ENCODE measurements at regions not wholly inside any gene's neighbourhood (a gene's known extent, or its start where the extent isn't known, plus 50 kb on each side); places are given as distances from the start of the nearest gene placed in this dataset.
"Not testable (repeated sequence)": the region's sequence is repeated elsewhere in the genome, so short reads cannot be mapped to it uniquely, and the experiment has no call there.

DNA sequence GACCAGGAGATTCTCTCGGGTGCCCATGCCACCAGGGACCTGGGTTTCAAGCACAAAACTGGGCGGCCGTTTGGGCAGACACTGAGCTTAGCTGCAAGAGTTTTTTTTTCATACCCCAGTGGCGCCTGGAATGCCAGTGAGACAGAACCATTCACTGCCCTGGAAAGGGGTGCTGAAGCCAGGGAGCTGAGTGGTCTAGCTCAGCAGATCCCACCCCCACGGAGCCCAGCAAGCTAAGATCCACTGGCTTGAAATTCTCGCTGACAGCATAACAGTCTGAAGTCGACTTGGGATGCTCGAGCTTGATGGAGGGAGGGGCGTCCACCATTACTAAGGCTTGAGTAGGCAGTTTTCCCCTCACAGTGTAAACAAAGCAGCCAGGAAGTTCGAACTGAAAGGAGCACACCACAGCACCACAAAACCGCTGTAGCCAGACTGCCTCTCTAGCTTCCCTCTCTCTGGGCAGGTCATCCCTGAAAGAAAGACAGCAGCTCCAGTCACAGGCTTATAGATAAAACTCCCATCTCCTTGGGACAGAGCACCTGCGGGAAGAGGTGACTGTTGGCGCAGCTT lies 157.7 kb downstream of the GIPC2 start:
- H3K36me3 ChIP-seq (replicated peaks in 1 of 2; ENCODE audit: control extremely low read depth in 1 of 2, control insufficient read depth in 1 of 2, extremely low read depth in 1 of 2, insufficient read depth in 2 of 2, low read length in 1 of 2); H3K4me1 Mint-ChIP-seq; H3K4me1 ChIP-seq (ENCODE audit: control insufficient read depth in 2 of 2, insufficient read depth in 2 of 2, low read length in 2 of 2); H3K4me3 Mint-ChIP-seq; CTCF ChIA-PET; H3K4me3 ChIP-seq (ENCODE audit: control extremely low read depth in 1 of 5, extremely low read depth in 1 of 5, insufficient read depth in 1 of 5, low read depth in 2 of 5, low read length in 4 of 5); intact Hi-C loops (cut with micrococcal nuclease); H3K9me3 Mint-ChIP-seq (ENCODE audit: insufficient read depth); H3K79me2 ChIP-seq (ENCODE audit: control insufficient read depth, insufficient read depth, low read length); H3K27ac ChIP-seq (ENCODE audit: low read length in 2 of 2); H3K27ac Mint-ChIP-seq; H3K4me2 ChIP-seq (replicated peaks; ENCODE audit: low read depth, low read length, poor library complexity, severe bottlenecking); H2AFZ ChIP-seq (ENCODE audit: insufficient read depth, low read depth, low read length, poor library complexity, severe bottlenecking); ATAC-seq (ENCODE audit: low read depth); H3K27me3 ChIP-seq (replicated peaks in 1 of 4; ENCODE audit: control extremely low read depth in 1 of 4, control insufficient read depth in 3 of 4, insufficient read depth in 4 of 4, low read length in 3 of 4); H3K9ac ChIP-seq (ENCODE audit: low read length); POLR2A ChIA-PET; DNase-seq; H4K20me1 ChIP-seq (ENCODE audit: control insufficient read depth, insufficient read depth, low read length, poor library complexity, severe bottlenecking); H3K9me3 ChIP-seq (ENCODE audit: control extremely low read depth in 1 of 3, control insufficient read depth in 2 of 3, insufficient read depth in 1 of 3, low read length in 2 of 3): not testable (repeated sequence)
- 67% methylated on average over 11 of the region's 13 CpGs for WGBS (ENCODE audit: insufficient coverage)
- peaks cover 22% of the 10 kb centered on the region for H3K27me3 Mint-ChIP-seq

DNA sequence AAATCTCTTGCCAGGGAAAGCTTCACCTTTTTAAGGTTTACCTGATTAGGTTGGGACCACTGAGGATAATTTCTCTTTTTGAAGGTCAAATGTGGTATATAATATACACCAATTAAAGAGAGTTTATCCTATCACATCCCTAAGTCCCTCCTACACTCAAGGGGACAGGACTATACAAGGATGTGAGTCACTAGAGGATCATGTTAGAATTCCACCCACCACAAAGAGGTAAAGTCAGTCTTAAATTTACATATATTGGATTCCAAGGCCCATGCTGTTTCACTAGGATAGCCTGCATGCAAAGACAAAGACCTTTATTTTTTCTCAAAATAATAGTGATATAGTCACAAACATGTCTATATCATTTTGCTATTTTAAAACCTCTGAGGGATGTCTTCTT lies 164.4 kb downstream of the GIPC2 start:
- no peaks in the 10 kb centered on the region for H3K4me1 Mint-ChIP-seq
- no peak overlapping the region for H3K4me3 Mint-ChIP-seq
- intact Hi-C loops (cut with micrococcal nuclease) = no loop called here
- no peak overlapping the region for H3K4me3 ChIP-seq (ENCODE audit: control extremely low read depth in 1 of 5, extremely low read depth in 1 of 5, insufficient read depth in 1 of 5, low read depth in 2 of 5, low read length in 4 of 5)
- no peaks in the 10 kb centered on the region for H3K27me3 ChIP-seq (replicated peaks in 1 of 4; ENCODE audit: control extremely low read depth in 1 of 4, control insufficient read depth in 3 of 4, insufficient read depth in 4 of 4, low read length in 3 of 4)
- H3K36me3 ChIP-seq (replicated peaks in 1 of 2; ENCODE audit: control extremely low read depth in 1 of 2, control insufficient read depth in 1 of 2, extremely low read depth in 1 of 2, insufficient read depth in 2 of 2, low read length in 1 of 2) = no peaks in the 10 kb centered on the region
- H4K20me1 ChIP-seq (ENCODE audit: control insufficient read depth, insufficient read depth, low read length, poor library complexity, severe bottlenecking) = no peaks in the 10 kb centered on the region
- H2AFZ ChIP-seq (ENCODE audit: insufficient read depth, low read depth, low read length, poor library complexity, severe bottlenecking) = no peak overlapping the region
- no peak overlapping the region for H3K27ac ChIP-seq (ENCODE audit: low read length in 2 of 2)
- peaks cover 0 to 11% (median 0%) of the 10 kb centered on the region in 3 donors for H3K9me3 ChIP-seq (ENCODE audit: control extremely low read depth in 1 of 3, control insufficient read depth in 2 of 3, insufficient read depth in 1 of 3, low read length in 2 of 3)
- TF ChIP-seq EZH2 (IDR thresholded peaks at IDR 0.05; ENCODE audit: borderline replicate concordance, insufficient read depth, low read depth, low read length, poor library complexity, severe bottlenecking) = no peak
- TF ChIP-seq, protein P1, sequence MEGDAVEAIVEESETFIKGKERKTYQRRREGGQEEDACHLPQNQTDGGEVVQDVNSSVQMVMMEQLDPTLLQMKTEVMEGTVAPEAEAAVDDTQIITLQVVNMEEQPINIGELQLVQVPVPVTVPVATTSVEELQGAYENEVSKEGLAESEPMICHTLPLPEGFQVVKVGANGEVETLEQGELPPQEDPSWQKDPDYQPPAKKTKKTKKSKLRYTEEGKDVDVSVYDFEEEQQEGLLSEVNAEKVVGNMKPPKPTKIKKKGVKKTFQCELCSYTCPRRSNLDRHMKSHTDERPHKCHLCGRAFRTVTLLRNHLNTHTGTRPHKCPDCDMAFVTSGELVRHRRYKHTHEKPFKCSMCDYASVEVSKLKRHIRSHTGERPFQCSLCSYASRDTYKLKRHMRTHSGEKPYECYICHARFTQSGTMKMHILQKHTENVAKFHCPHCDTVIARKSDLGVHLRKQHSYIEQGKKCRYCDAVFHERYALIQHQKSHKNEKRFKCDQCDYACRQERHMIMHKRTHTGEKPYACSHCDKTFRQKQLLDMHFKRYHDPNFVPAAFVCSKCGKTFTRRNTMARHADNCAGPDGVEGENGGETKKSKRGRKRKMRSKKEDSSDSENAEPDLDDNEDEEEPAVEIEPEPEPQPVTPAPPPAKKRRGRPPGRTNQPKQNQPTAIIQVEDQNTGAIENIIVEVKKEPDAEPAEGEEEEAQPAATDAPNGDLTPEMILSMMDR (IDR thresholded peaks at IDR 0.05) = no peak
- ATAC-seq (ENCODE audit: low read depth) = no peak
- H3K27me3 Mint-ChIP-seq = no peaks in the 10 kb centered on the region
- no peaks in the 10 kb centered on the region for H3K79me2 ChIP-seq (ENCODE audit: control insufficient read depth, insufficient read depth, low read length)
- no peak overlapping the region for H3K4me2 ChIP-seq (replicated peaks; ENCODE audit: low read depth, low read length, poor library complexity, severe bottlenecking)
- POLR2A ChIA-PET = no interaction called here
- H3K9ac ChIP-seq (ENCODE audit: low read length) = no peak overlapping the region
- H3K27ac Mint-ChIP-seq = no peak overlapping the region
- H3K4me1 ChIP-seq (ENCODE audit: control insufficient read depth in 2 of 2, insufficient read depth in 2 of 2, low read length in 2 of 2) = no peaks in the 10 kb centered on the region
- no peaks in the 10 kb centered on the region for H3K9me3 Mint-ChIP-seq (ENCODE audit: insufficient read depth)
- CTCF ChIA-PET = no interaction called here
- DNase-seq = no peak

Measured in B cell (primary cell).